Kidney (tissue), 13 donors: ENCODE measurements at regions not wholly inside any gene's neighbourhood (a gene's known extent, or its start where the extent isn't known, plus 50 kb on each side); places are given as distances from the start of the nearest gene placed in this dataset.

Source experiments
- DNase-seq, 5 donors: peaks; one replicate each; pipeline ENCODE4 v3.0.0-alpha.2; 2013 to 2020
- FAIRE-seq: peaks from 2 replicates; lab custom pipeline; 2012; peaks lifted over from hg19 to GRCh38; lab: Jason Lieb, UNC
- H3K27ac ChIP-seq, 2 donors: one replicate each; pipeline ENCODE4 v1.7.0; 2013; ENCODE audit warnings: low read depth in 2 of 2, low read length in 2 of 2, inconsistent platforms in 1 of 2
- H3K27me3 ChIP-seq: one replicate; pipeline ENCODE4 v1.7.1; 2013; ENCODE audit warnings: low read length, inconsistent platforms; ENCODE audit not compliant: control insufficient read depth, insufficient read depth
- H3K36me3 ChIP-seq, 3 donors: one replicate each; pipeline versions ENCODE4 v1.7.0 to v1.7.1; 2013; ENCODE audit warnings: low read length in 3 of 3, control low read depth in 1 of 3, inconsistent platforms in 1 of 3; ENCODE audit not compliant: insufficient read depth in 3 of 3, control insufficient read depth in 2 of 3
- H3K4me1 ChIP-seq, 3 donors: one replicate each; pipeline versions ENCODE4 v1.7.0 to v1.7.1; 2013; ENCODE audit warnings: low read length in 3 of 3, inconsistent platforms in 1 of 3, low read depth in 1 of 3; ENCODE audit not compliant: control insufficient read depth in 2 of 3, insufficient read depth in 2 of 3
- H3K4me3 ChIP-seq, 3 donors: one replicate each; pipeline versions ENCODE4 v1.7.0 to v1.8.1; 2013; ENCODE audit warnings: low read length in 3 of 3, control low read depth in 1 of 3, inconsistent platforms in 1 of 3
- H3K9ac ChIP-seq, 3 donors: one replicate each; pipeline versions ENCODE4 v1.7.0 to v1.7.1; 2013; ENCODE audit warnings: low read length in 3 of 3, control low read depth in 1 of 3, inconsistent platforms in 1 of 3
- H3K9me3 ChIP-seq, 3 donors: one replicate each; pipeline versions ENCODE4 v1.7.0 to v1.7.1; 2013; ENCODE audit warnings: low read length in 3 of 3, control low read depth in 1 of 3, inconsistent platforms in 1 of 3; ENCODE audit not compliant: control insufficient read depth in 2 of 3, insufficient read depth in 1 of 3
- CTCF ChIP-seq: IDR thresholded peaks from 3 replicates; pipeline ENCODE4 v1.5.1; 2012; ENCODE audit warnings: mild to moderate bottlenecking, moderate library complexity, borderline replicate concordance; ENCODE audit not compliant: insufficient read depth; ENCODE audit errors: extremely low read depth
- intact Hi-C: fragments of 100-400 bp; cut with DNase I; formaldehyde crosslinking; loops from one replicate; pipeline ENCODE4 v1.11.1; 2022
- donor health status: control.
- donor health status: control.
- donor health status: control.
- donor health status: control.
- donor health status: control.
- donor health status: DM: yes; HTN: yes; CAD: no.
- donor health status: Normal renal cell carcinoma (clear cell type).

GRCh38 chr1:183726825-183727224 is 73.7 kb upstream of the APOBEC4 start:
- TF ChIP-seq CTCF, result no peak
- intact Hi-C loops, result no loop called here
- no peaks in the 10 kb centered on the region for H3K9me3 ChIP-seq
- no peaks in the 10 kb centered on the region for H3K36me3 ChIP-seq
- no peak for DNase-seq
- no peaks in the 10 kb centered on the region for H3K27me3 ChIP-seq
- no peak overlapping the region for H3K27ac ChIP-seq
- H3K9ac ChIP-seq, result no peak overlapping the region
- no peaks in the 10 kb centered on the region for H3K4me1 ChIP-seq
- FAIRE-seq, result no peak
- H3K4me3 ChIP-seq, result no peak overlapping the region

DNA sequence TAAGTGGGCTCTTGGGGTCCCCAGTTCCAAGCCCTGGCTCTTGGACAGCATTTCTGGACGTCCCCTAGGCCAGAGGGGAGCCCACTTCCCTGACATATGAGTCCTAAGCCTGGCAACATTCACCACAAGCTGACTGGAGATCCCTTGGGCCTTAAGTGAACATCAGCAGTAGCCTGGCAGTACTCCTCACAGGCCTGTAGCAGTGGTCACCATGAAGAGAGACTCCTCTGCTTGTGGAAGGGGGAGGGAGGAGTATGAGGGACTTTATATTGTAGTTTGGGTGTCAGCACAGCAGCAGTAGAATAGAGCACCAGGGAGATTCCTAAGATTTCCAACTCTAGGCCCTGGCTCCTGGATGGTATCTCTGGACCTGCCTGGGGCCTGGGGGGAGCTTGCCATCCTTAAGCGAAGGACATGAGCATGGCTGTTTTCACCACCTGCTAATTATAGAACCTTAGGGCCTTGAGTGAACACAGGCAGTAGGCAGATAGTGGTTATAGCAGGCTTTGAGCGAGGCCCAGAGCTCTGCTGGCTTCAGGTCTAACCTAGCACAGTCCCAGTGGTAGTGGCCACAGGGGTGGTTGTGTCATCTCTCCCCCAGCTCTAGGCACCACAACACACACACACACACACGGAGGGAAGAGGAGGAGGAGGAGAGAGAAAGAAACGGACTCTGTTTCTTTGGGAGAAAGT is 71.4 kb upstream of the APOBEC4 start:
- intact Hi-C loops, result no loop called here
- Histone ChIP-seq H3K36me3 (no peaks in the 10 kb centered on the region), H3K9ac (no peak overlapping the region), H3K4me1 (no peaks in the 10 kb centered on the region), H3K9me3 (no peaks in the 10 kb centered on the region), H3K27ac (no peak overlapping the region), H3K4me3 (no peak overlapping the region), H3K27me3 (no peaks in the 10 kb centered on the region)
- FAIRE-seq (no peak), DNase-seq (no peak)
- TF ChIP-seq CTCF, result no peak

DNA sequence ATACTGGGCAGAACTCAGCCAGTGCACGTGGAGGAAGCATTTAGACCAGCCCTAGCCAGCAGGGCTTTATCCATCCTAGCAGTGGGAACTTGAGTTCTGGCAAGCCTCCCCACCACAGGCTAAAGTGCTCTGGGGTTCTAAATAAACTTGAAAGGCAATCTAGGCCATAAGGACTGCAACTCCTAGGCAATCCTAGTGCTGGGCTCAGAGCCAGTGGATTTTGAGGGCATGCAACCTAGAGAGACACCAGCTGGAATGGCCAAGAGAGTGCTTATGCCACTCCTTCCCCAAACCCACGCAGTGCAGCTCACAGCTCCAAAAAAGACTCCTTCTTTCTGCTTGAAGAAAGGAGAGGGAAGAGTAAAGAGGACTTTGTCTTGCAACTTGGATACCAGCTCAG is 70.5 kb upstream of the APOBEC4 start:
- Histone ChIP-seq H3K4me3 (no peak overlapping the region), H3K27ac (no peak overlapping the region), H3K27me3 (no peaks in the 10 kb centered on the region), H3K4me1 (no peaks in the 10 kb centered on the region), H3K9me3 (no peaks in the 10 kb centered on the region), H3K9ac (no peak overlapping the region), H3K36me3 (no peaks in the 10 kb centered on the region)
- TF ChIP-seq CTCF, result no peak
- intact Hi-C loops, result no loop called here
- no peak for DNase-seq
- FAIRE-seq, result no peak

DNA sequence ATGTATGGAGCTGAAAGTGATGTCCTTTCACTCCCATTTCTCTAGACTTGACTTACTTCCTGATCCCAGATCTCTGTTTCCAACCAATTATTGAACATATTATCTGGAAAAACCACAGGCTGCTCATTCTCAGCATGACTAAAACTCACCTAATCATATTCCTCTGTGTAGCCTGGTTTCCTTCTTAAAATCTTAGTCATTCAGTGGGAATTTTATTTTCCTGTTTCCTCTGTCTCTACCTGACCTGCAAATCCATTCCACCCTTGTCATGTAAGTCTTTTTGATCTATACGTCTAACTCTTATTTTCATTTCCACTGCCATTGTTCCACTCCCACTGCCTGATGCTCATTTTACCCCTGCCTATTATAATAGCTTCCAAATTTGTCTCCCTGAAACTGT is 67.9 kb upstream of the APOBEC4 start:
- Histone ChIP-seq H3K9ac (no peak overlapping the region), H3K4me3 (no peak overlapping the region), H3K4me1 (no peaks in the 10 kb centered on the region), H3K27ac (no peak overlapping the region), H3K27me3 (no peaks in the 10 kb centered on the region), H3K9me3 (no peaks in the 10 kb centered on the region), H3K36me3 (no peaks in the 10 kb centered on the region)
- no peak for TF ChIP-seq CTCF
- intact Hi-C loops, result no loop called here
- FAIRE-seq, result no peak
- DNase-seq, result no peak
